ENCODE measurements at regions not wholly inside any gene's neighbourhood (a gene's known extent, or its start where the extent isn't known, plus 50 kb on each side); places are given as distances from the start of the nearest gene placed in this dataset.

GRCh38 chr11:106619320-106619990, 398.8 kb downstream of the GUCY1A2 start:
- TF ChIP-seq ZNF639 (CRISPR knock-in tag; conservative IDR thresholded peaks at IDR 0.05 in 1 of 2, IDR thresholded peaks at IDR 0.05 in 1 of 2) (no peak), ZNF449 (CRISPR knock-in tag; IDR thresholded peaks at IDR 0.05) (no peak), CTCF (IDR thresholded peaks at IDR 0.05 in 2 of 3, conservative IDR thresholded peaks at IDR 0.05 in 1 of 3; ENCODE audit: insufficient read depth in 2 of 3, low read depth in 1 of 3, low read length in 3 of 3) (no peak), POLR2A (conservative IDR thresholded peaks at IDR 0.05) (no peak), NFIC (IDR thresholded peaks at IDR 0.05) (no peak), NFRKB (IDR thresholded peaks at IDR 0.05; ENCODE audit: low read depth) (no peak), SRSF9 (IDR thresholded peaks at IDR 0.05; ENCODE audit: borderline replicate concordance, low read depth, low read length) (no peak), ZBTB43 (CRISPR knock-in tag; IDR thresholded peaks at IDR 0.05) (no peak), FOXK2 (conservative IDR thresholded peaks at IDR 0.05 in 1 of 2, IDR thresholded peaks at IDR 0.05 in 1 of 2; ENCODE audit: low read depth in 2 of 2) (no peak), MBD2 (IDR thresholded peaks at IDR 0.05; ENCODE audit: borderline replicate concordance, low read depth) (no peak), MAX (CRISPR knock-in tag; IDR thresholded peaks at IDR 0.05) (no peak), PRPF4 (IDR thresholded peaks at IDR 0.05; ENCODE audit: insufficient read depth, low read depth, low read length, poor library complexity, severe bottlenecking) (no peak), IRF1 (CRISPR knock-in tag; IDR thresholded peaks at IDR 0.05; ENCODE audit: borderline replicate concordance) (no peak), NBN (IDR thresholded peaks at IDR 0.05; ENCODE audit: low read depth) (no peak)

Measured in K562 (cell line).